BJ (cell line): ENCODE measurements at regions not wholly inside any gene's neighbourhood (a gene's known extent, or its start where the extent isn't known, plus 50 kb on each side); places are given as distances from the start of the nearest gene placed in this dataset.

Experiments
- CTCF ChIA-PET: fragments of 350-600 bp; formaldehyde crosslinking; extraction: SDS; loops from one replicate; lab custom pipeline; 2021; ENCODE audit warnings: antibody characterized with exemption, inconsistent platforms; lab: Yijun Ruan, JAX
- POLR2A ChIA-PET: fragments of 300-600 bp; sonication (Branson Sonifier 250); formaldehyde crosslinking; extraction: SDS; loops from one replicate; lab custom pipeline; 2021; ENCODE audit warnings: antibody characterized with exemption; lab: Charles Lee
- DNase-seq: peaks from one replicate; pipeline ENCODE4 v3.0.0-alpha.2; 2011; ENCODE audit warnings: low read depth
- H3K27me3 ChIP-seq: 2 replicates; pipeline ENCODE4 v1.6.0; 2011; ENCODE audit warnings: low read length; ENCODE audit not compliant: control insufficient read depth, insufficient read depth
- H3K36me3 ChIP-seq: 2 replicates; pipeline ENCODE4 v1.5.1; 2011; ENCODE audit warnings: low read length; ENCODE audit not compliant: control insufficient read depth, insufficient read depth
- H3K4me3 ChIP-seq: 2 replicates; pipeline ENCODE4 v1.5.1; 2011; ENCODE audit warnings: low read depth, mild to moderate bottlenecking, control low read depth, low read length
- CTCF ChIP-seq: IDR thresholded peaks from 2 replicates; pipeline ENCODE4 v1.5.1; 2011; ENCODE audit warnings: low read depth, mild to moderate bottlenecking, control low read depth, inconsistent platforms, low read length, moderate library complexity; ENCODE audit not compliant: insufficient read depth

GRCh38 chr11:91795139-91795887 lies 429.3 kb upstream of the FAT3 start:
- Histone ChIP-seq H3K36me3 (no peaks in the 10 kb centered on the region), H3K27me3 (no peaks in the 10 kb centered on the region), H3K4me3 (no peak overlapping the region)
- TF ChIP-seq CTCF = no peak
- no peak for DNase-seq
- POLR2A ChIA-PET = no interaction called here
- CTCF ChIA-PET = no interaction called here

GRCh38 chr11:91794146-91794545 lies 430.5 kb upstream of the FAT3 start:
- TF ChIP-seq CTCF = no peak
- CTCF ChIA-PET = no interaction called here

GRCh38 chr11:91792779-91793262 lies 431.8 kb upstream of the FAT3 start:
- ChIA-PET CTCF (no interaction called here), POLR2A (no interaction called here)
- no peak for TF ChIP-seq CTCF
- Histone ChIP-seq H3K27me3 (no peaks in the 10 kb centered on the region), H3K4me3 (no peak overlapping the region), H3K36me3 (no peaks in the 10 kb centered on the region)
- no peak for DNase-seq

More at GRCh38 chr11:91794146-91794545, 430.5 kb upstream of the FAT3 start:
- Histone ChIP-seq H3K27me3 (no peaks in the 10 kb centered on the region), H3K36me3 (no peaks in the 10 kb centered on the region), H3K4me3 (no peak overlapping the region)
- DNase-seq = no peak
- POLR2A ChIA-PET = no interaction called here

- ChIA-PET POLR2A (no interaction called here), CTCF (no interaction called here)
- TF ChIP-seq CTCF = no peak
- H3K4me3 ChIP-seq = no peak overlapping the region
- H3K36me3 ChIP-seq = no peaks in the 10 kb centered on the region
- H3K27me3 ChIP-seq = no peaks in the 10 kb centered on the region
- DNase-seq = no peak
Observed at GRCh38 chr11:91791171-91791468, 433.5 kb upstream of the FAT3 start.

- no peaks in the 10 kb centered on the region for H3K36me3 ChIP-seq
- H3K4me3 ChIP-seq = no peak overlapping the region
- CTCF ChIA-PET = no interaction called here
- no peak for DNase-seq
- no peak for TF ChIP-seq CTCF
- POLR2A ChIA-PET = no interaction called here
- H3K27me3 ChIP-seq = no peaks in the 10 kb centered on the region
Observed at GRCh38 chr11:91790346-91791170, 434.1 kb upstream of the FAT3 start.
